HG02938 (cell line): ENCODE measurements at regions not wholly inside any gene's neighbourhood (a gene's known extent, or its start where the extent isn't known, plus 50 kb on each side); places are given as distances from the start of the nearest gene placed in this dataset.

Experiments used
- ATAC-seq: cut with Tn5 transposase; IDR thresholded peaks from one replicate; pipeline ENCODE4 v1.9.1; 2021; ENCODE audit warnings: mild to moderate bottlenecking, moderate library complexity; ENCODE audit not compliant: unreplicated experiment

DNA sequence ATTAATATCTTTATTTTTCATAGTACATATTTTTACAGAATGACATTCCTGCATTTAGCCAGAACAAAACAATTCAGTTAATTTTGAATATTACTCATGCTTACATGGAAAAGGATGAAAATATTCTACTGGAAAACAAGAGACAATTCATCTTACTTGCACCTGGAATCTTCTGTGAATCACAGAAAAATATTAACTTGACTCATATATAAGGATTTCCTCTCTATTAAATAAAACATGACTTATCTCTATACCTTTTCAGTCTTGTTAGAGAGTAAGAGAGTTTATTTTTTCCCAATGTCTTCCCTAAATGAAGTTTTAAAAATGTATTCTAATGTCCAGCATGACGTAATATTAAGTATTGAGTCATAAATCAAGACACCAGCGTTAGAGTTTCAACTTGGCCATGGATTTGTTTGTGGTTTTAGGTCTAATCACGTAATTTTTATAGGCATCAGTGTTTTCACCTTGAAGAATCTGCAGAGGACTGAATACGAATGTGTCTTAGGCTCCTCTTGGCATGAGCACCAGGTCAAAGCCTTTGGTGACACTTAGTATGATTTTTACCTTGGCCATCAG, 445.1 kb upstream of the JAG1 start:
- no peak for ATAC-seq

DNA sequence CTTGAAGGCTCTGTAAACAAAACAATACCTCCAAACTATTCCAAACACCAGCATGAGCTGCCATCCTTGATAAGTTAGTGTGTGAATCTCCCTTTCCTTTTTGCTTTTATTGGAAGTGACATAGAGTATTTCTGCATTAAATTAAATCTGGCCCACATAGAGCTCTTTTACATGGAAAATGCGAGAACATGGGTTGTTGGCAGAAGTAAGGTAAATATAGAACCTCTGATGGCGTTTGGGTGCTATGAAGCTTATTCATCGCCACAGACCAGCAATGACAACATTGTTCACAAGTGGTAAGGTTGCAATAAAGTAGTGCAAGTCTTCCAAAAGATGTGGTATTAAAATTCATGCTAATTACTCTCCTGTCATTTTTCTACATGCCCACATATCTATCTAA, 445.8 kb upstream of the JAG1 start:
- no peak for ATAC-seq

DNA sequence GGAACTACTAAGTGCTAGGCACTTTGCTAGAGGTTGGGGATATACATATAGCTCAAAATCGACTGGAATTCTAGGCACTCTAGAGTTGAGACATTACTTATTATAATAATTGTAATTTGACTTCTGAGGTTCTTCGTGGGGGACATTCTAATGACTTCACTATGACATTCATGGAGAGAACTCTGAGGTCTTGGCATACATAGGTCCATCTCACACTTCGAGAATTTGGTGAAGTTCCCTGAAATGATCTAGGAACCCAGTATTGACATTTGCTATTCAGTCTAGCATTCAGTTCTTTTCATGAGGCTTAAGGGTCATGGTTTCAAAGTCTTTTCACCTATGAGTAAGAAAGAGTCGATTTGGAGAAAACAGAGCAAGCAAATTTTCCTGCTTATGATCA, 446.6 kb upstream of the JAG1 start:
- no peak for ATAC-seq

DNA sequence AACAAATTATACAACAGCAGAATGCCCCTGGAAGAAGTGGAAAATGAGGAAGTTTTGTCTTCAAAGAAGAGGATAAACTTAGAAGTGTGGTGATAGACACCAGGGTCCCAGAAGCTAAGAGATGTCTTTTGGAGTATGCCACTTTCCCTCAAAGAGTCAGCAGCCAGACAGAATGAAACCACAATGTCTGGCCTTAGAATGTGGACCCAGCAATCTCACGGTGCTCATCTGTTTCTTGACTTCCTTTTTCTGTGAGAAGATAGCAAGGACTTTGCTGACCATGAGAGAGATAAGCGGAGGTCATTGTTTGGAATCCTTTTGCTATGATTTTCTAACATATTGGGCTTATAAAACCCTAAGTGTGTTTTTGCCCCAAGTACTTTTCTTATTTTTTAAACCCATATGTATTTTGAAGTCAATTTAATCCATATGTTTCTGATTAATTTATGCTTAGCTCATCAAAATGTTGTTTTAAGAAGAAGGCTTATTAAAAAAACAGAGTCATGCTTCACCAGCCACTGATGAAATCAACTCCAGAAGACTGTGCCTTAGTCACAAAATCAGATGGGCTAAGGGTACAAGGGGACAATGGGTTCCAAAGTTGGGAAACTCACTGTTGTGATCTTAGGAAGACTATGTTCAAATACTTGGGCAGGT, 451.2 kb upstream of the JAG1 start:
- no peak for ATAC-seq

DNA sequence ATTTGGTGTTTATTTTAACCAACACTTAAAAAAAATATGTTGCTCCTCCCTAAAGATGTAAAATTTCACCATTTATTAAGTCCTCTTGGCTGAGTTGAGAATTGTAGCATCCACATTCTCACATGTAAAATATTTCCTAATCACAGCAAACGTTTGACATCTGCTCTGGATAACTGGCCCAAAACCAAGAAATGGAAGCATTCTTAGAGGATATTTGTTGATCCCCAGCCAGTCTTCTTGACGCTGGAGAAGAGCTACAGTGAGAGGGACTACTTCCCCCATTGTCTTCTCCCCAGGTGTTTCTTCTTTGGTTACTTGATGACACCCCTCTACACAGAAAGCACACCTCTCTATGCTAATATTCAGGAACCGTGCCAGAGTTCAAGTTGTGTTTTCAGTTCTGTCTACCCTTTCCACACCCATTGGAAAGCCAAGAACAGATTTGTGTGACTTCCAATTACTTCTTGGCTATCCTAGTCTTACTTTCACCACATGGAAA, 454.5 kb upstream of the JAG1 start:
- no peak for ATAC-seq

DNA sequence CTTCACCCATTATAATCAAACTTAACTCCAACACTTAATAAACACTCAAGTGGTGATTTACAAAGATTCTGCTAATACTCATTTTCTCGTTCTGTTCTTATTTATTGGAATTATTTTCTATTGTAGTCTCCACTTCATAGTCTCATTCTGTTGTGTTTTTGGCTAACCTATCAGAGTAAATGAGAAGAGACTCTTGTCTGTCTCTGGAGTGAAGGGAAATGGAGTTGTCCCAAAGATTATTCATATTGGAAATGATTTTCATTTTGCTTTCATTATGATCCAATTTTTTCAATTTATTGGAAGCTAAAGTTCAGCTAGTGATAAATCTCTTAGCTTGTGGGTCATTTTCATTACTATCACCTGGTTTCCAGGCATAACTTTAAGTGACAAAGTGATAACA, 454.9 kb upstream of the JAG1 start:
- ATAC-seq = no peak

DNA sequence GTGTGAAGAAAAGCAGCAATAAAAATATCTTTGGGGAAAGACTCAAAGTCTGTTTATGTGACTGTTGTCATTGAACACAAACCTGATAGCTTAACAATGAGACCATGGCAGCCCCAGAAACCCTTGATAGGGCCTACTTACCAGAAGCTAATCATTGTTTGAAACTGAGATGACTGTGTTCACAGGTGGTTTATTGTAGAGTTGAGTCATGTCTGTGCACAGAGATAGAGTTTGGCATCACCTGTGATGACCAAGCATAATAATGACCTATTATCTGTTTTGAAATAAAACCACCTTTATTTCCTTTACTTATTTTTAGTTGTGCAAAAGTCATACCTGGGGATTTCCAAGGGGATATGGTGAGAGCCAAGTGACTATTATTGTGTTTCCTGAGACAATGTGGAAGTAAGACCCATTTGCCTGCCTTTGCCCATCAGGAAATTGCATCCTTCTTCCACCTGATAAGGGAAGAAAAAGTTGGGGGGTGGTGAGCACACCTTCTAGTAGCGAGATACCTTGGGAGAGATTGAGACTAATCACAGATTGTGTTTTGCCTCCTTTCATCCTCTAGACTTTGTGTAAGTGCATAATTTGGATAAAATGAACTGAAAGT, 456.9 kb upstream of the JAG1 start:
- ATAC-seq = no peak

DNA sequence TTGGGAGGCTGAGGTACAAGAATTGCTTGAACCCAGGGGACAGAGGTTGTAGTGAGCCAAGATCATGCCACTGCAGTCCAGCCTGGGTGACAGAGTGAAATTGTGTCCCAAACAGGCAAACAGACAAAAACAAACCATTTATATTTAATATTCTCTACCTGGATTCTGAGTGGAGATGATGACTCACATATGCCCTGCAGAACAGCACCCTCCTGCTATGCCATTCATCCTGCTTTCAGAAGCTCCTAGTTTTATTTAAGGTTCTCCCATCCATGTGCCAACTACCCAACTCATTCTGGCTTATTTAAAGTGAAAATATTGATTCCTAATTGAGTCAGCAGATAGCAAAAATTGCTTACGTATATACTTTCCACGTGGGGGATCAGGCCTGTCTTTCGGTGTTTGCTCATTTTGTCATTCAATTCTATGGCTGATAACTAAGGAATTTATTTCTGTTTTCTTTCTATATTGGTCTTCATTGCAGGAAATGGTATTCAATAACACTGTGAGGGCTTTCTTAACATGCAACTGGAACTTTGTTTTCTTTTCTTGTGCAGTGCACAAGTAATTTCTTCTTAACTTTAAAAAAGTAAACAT, 459.1 kb upstream of the JAG1 start:
- ATAC-seq = no peak

DNA sequence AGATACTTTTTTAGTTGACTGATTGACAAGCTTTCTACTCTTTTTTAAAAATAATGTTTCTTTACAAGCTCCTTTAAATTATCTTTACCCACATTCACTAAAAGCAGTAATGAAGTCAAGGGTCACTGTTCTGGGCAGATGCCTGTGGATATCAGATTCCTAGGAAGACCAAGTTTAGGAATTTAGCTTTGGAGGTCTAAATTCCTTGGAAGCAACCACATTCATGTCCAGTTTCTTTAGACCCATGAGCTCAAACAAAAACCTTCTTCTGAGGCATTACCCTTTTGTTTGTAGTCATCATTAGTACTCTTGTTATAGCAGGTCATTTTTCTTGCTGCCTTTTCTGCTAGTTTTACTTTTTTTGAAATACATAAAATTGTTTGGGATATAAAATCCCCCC, 462.9 kb upstream of the JAG1 start:
- ATAC-seq = no peak

DNA sequence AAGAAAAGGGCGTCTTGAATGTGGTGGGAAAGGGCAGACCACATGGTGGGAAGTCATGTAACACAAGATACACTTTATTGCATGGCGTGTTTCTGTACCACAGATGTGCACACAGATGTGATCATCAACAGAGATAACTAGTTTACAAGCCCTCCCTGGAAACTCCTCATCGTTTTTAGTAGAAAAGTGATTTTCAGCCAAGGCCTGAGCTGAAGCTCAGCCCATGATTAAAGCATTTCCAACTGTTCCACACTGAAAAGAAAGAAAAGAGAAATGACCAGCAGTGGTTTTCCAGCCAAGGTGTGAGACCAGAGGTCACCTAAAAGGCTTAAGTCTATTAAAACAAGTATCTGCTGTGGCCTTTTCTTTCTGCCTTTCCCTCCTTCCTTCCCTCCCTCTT, 463.9 kb upstream of the JAG1 start:
- ATAC-seq = no peak

DNA sequence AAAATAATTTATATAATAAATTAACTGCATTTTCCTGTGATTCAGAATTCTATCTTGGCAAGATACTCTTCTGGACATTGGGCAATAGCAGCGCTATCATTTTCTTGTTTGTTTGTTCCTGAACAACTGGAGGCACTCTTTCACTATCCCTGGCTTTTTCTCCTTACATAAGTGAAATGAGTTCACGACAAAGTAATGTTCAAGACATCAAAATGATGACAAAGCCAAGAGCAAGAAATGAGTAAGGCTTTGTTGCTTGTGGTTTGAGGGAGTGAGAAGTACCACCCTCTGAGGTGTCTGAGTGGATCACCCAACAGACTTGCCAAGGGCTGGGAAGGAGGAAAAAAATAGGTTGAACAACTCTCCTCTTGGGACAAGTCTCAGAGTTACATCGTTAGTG, 466.6 kb upstream of the JAG1 start:
- no peak for ATAC-seq

DNA sequence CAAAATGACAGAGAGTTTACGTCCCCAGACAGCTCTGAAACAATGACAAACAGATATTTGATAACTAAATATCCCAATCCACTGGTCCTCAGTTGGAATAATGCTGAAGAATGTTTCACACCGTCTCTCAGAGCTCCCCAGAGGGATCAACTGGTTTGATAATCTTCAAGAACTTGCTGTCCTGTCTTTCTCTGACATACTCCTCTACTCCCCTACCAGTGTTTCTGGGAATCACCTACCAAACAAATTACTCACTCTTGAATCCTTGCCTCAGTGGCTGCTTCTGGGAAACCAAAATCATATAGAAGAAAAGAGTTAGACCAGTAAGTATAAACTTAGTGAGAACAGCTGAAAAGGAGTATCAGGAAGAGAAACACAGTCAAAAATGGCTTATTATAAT, 469.7 kb upstream of the JAG1 start:
- ATAC-seq = no peak

DNA sequence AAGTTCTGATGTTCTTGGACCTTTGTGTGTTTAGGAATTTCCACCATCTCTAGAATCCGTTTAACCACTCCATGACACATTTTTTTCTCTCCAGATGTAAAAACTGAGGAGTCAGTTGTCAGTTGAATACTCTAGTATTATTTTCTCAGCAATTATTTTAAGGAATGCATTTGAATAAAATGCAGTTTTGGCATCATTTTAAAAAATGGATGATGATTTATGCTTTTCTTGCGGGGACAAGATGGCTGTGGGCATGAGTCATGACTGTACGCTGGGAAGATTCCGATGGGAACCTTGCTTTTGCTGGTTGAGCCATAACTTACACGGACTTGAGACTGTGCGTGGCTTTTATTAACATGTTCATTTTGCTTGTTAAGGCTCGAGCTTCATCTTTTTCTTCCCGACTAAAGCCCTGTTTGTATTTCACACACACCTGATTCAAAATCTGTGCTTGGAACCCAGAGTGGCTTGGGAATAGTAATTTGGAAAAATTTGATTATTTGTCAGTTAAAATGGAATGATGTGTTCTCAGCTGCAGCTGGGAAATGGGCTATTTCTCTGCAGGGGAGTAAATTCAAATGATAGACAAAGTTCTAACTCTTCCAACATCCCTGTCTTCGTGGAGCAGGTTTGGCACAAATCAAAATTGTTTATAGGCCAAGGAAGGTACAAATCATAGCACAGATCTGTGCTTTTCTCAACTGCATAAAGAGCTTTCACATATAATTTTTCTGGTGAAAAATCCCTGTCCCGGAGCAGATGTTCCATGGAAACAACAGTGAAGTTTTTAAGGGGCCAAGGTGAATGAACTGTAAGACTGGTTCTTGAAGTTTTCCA, 470.5 kb upstream of the JAG1 start:
- no peak for ATAC-seq

DNA sequence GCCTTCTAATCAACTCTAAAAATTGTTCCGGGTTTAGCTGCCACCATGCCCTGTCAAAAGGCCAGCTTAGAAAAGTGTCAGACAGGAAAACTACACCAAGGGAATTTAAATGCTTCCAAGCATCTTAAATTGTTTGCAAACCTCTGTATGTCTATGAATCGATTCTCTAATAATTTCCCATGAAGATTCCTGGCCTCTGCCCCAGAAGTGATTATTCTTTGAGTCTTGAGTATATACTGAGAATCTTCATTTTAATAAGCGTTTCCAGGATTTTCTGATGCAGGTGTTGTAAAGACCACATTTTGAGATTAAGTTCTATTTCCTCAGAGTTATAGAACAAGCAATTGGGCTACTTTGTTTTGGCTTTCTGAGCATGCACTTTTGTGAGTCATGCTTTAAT, 471.8 kb upstream of the JAG1 start:
- ATAC-seq = no peak

DNA sequence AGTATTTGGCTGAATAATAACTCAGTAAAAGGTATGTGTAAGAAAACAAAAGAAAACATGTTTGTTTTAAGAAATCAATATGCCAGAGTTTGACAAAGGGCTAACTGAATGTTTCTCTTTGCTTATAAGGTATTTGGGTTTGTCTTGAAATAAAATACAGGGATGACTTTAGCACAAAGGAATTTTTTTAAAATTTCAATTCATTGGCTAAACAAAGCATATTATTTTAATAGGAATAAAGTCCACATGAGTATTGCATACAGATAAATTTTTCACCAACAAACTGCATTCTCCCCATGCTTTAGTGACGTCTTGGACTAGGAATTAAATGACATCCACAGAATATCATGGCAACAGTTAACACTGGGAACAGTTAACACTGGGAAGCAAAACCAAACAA, 480.0 kb upstream of the JAG1 start:
- ATAC-seq = no peak

DNA sequence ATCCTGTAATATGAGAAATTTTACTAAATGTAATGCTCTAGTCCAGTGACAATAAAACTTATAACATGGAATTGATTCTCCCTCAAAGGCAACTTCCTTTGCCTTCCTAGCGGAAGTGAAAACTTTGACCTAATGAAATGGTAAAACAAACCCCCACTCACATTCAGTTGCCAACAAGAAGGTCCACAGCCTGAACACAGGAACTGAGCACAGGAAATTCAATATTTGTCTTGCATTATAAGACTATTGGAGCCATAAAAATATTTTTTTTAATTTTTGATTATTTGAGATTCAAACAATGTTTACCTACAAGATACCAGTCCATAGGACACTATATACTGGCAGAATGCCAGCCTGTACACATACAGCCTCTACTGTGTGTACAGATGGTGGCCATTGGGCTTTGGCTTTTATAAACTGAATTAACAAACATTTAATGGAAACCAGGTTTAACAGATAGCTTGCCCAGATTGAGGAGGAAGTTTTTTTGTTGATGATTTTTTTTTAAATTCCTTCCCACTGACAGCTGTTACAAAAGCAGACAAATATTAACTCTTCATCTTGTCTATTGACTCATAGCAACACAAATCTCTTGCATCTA, 481.5 kb upstream of the JAG1 start:
- no peak for ATAC-seq

DNA sequence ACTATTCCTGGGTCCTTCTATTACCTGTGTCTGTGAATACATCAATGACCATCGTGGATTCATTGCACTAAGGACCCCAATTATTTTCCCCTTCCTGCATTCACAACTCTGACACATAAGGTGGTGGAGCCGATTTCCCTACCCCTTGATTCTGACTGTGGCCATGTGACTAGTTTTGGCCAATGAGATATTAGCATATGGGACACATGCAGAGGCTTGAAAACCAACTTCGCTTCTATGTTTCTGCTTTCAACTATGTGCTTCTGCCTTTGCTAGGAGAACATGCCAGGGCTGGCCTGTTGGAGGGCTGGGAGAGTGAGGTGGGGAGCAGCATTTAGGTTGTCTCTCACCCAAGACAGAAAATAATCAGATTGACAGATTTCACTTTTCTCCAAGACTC, 483.1 kb upstream of the JAG1 start:
- ATAC-seq = no peak

DNA sequence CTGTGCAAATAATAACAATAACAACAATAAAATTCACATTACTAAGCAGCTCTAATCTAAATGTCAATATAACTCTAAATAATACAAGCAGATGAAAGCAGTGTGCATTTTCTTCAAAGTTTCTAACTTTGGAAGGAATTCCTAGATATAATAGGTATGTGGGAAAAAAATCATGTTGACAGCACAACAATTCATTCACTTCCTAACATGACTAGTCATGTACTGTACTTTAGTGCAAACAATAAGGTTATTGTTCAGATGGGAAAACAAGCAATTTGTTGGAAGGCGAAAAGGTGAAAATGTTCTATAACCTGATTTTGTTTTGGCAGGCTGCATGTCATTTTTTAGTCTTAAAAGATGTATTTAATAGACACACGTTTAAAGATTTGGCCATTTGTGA, 484.3 kb upstream of the JAG1 start:
- no peak for ATAC-seq

DNA sequence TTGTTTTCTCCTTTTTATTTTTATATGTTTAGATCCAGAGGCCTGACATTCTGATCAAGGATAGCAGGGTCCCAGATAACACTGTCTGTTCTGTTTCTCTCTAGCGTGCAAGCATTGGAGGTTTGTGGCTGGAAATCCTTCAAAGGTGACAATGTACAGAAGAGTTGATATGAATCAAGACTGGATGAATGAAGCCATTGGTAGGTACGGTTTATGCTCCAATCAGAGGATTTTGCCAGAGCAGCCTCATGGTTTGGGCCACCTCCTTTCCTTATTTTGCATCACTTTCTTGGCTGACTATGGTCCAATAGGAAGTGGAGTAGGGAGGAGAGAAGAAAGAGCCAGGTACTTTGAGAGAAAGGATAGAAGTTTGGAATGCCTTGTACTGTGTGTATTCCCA, 484.8 kb upstream of the JAG1 start:
- no peak for ATAC-seq

DNA sequence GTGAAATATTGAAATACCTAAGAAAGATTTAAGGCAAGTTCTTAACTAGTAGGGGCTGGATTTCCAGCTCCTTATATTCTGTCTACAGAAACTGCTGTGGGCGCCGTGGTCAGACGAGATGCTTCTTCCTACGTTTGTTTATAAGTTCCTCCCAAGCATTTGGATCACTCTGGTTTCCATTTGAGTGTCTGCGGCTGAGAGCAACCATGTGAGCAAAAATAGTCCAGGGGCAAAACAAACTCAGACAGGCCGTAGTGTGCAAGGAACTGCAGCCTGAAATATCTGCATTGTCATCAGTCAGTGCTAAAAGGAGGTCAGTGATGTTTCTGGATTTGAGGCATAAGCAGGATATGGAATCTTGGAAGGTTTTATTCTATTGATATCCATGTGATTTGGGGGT, 485.9 kb upstream of the JAG1 start:
- ATAC-seq = no peak
